Ascending aorta (tissue), 2 donors: ENCODE measurements at regions not wholly inside any gene's neighbourhood (a gene's known extent, or its start where the extent isn't known, plus 50 kb on each side); places are given as distances from the start of the nearest gene placed in this dataset.

Experiments used
- DNase-seq, 2 donors: peaks; one replicate each; pipeline ENCODE4 v3.0.0-alpha.2; 2019; ENCODE audit warnings: low spot score in 2 of 2
- H3K27ac ChIP-seq, 2 donors: fragments of 200-600 bp; sonication (generic); one replicate each; pipeline ENCODE4 v1.5.1; 2016 to 2017; ENCODE audit warnings: mild to moderate bottlenecking in 1 of 2
- H3K27me3 ChIP-seq: fragments of 200-600 bp; sonication (generic); one replicate; pipeline ENCODE4 v1.5.1; 2017
- H3K36me3 ChIP-seq, 2 donors: fragments of 200-600 bp; sonication (generic); one replicate each; pipeline ENCODE4 v1.5.1; 2016
- H3K4me1 ChIP-seq, 2 donors: fragments of 200-600 bp; sonication (generic); one replicate each; pipeline ENCODE4 v1.5.1; 2016 to 2017; ENCODE audit warnings: mild to moderate bottlenecking in 1 of 2
- H3K4me3 ChIP-seq, 2 donors: fragments of 200-600 bp; sonication (generic); one replicate each; pipeline ENCODE4 v1.5.1; 2016 to 2017; ENCODE audit warnings: mild to moderate bottlenecking in 1 of 2
- H3K9me3 ChIP-seq, 2 donors: fragments of 200-600 bp; sonication (generic); one replicate each; pipeline ENCODE4 v1.5.1; 2016
- CTCF ChIP-seq, 3 experiments: fragments of 200-600 bp in 2 of 3; fragments of 450-650 bp in 1 of 3; sonication (generic) in 2 of 3; IDR thresholded peaks; one replicate each; pipeline ENCODE4 v1.5.1; 2016 to 2019; ENCODE audit warnings: antibody characterized with exemption in 3 of 3, mild to moderate bottlenecking in 1 of 3, moderate library complexity in 1 of 3
- intact Hi-C: fragments of 100-400 bp; cut with DNase I; formaldehyde crosslinking; loops from one replicate; pipeline ENCODE4 v1.15.1; 2023

- no peaks in the 10 kb centered on the region for H3K36me3 ChIP-seq
- no peak overlapping the region for H3K4me3 ChIP-seq
- no peak for TF ChIP-seq CTCF (IDR thresholded peaks at IDR 0.05)
- intact Hi-C loops: no loop called here
- DNase-seq: no peak
- H3K9me3 ChIP-seq: no peaks in the 10 kb centered on the region
- no peaks in the 10 kb centered on the region for H3K27me3 ChIP-seq
- no peak overlapping the region for H3K27ac ChIP-seq
- no peaks in the 10 kb centered on the region for H3K4me1 ChIP-seq
Measured at GRCh38 chr12:82174383-82174782, 183.8 kb downstream of the CCDC59 start.

GRCh38 chr12:82149045-82149444 lies 209.1 kb downstream of the CCDC59 start:
- Histone ChIP-seq H3K27me3 (no peaks in the 10 kb centered on the region), H3K4me1 (no peaks in the 10 kb centered on the region), H3K36me3 (no peaks in the 10 kb centered on the region), H3K27ac (no peak overlapping the region), H3K9me3 (no peaks in the 10 kb centered on the region), H3K4me3 (no peak overlapping the region)
- intact Hi-C loops: no loop called here
- no peak for TF ChIP-seq CTCF (IDR thresholded peaks at IDR 0.05)
- DNase-seq: no peak

DNA sequence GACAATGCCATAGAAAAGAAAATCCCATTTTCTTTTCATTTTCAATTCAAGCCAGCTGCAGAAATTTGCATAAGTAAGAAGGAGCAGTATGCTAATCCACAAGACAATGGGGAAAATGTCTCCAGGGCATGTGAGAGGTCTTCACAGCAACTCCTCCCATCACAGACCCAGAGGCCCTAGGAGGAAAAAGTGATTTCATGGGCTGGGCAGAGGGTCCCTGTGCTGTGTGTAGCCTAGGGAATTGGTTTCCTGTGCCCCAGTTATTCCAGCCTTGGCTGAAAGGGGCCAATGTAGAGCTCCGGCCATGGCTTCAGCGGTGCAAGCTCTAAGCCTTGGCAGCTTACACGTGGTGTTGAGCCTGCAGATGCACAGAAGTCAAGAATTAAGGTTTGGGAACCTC lies 211.4 kb downstream of the CCDC59 start:
- no peak overlapping the region for H3K4me3 ChIP-seq
- no peaks in the 10 kb centered on the region for H3K9me3 ChIP-seq
- TF ChIP-seq CTCF (IDR thresholded peaks at IDR 0.05): no peak
- DNase-seq: no peak
- H3K27ac ChIP-seq: no peak overlapping the region
- H3K27me3 ChIP-seq: no peaks in the 10 kb centered on the region
- H3K36me3 ChIP-seq: no peaks in the 10 kb centered on the region
- no peaks in the 10 kb centered on the region for H3K4me1 ChIP-seq
- intact Hi-C loops: no loop called here

DNA sequence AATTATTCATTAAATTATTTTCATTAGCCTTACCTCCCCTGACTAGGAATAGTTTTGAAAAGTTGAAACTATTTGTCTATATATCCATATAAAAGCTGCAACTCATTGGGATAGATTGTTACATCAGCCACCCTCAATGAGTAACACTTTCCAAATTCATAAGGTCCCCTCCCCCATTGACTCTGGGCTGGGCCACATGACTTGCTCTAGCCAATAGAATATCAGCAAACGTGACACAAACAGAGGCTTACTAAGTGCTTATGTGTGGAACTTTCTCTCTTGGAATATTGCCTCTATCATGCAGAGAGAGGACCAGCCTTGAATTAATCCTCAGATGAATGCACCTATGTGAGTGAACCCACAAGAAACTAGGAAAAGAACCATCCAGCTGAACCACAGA lies 213.7 kb downstream of the CCDC59 start:
- no peak for TF ChIP-seq CTCF (IDR thresholded peaks at IDR 0.05)
- H3K9me3 ChIP-seq: no peaks in the 10 kb centered on the region
- H3K4me3 ChIP-seq: no peak overlapping the region
- no peaks in the 10 kb centered on the region for H3K4me1 ChIP-seq
- no peak for DNase-seq
- no peaks in the 10 kb centered on the region for H3K36me3 ChIP-seq
- H3K27ac ChIP-seq: no peak overlapping the region
- no peaks in the 10 kb centered on the region for H3K27me3 ChIP-seq
- intact Hi-C loops: no loop called here

GRCh38 chr12:82132390-82132789 lies 225.8 kb downstream of the CCDC59 start:
- no peak overlapping the region for H3K27ac ChIP-seq
- H3K4me1 ChIP-seq: no peaks in the 10 kb centered on the region
- intact Hi-C loops: no loop called here
- H3K4me3 ChIP-seq: no peak overlapping the region
- no peaks in the 10 kb centered on the region for H3K36me3 ChIP-seq
- H3K27me3 ChIP-seq: no peaks in the 10 kb centered on the region
- no peak for TF ChIP-seq CTCF (IDR thresholded peaks at IDR 0.05)
- H3K9me3 ChIP-seq: no peaks in the 10 kb centered on the region
- DNase-seq: no peak

GRCh38 chr12:82130762-82131161 lies 227.4 kb downstream of the CCDC59 start:
- Histone ChIP-seq H3K4me1 (no peaks in the 10 kb centered on the region), H3K4me3 (no peak overlapping the region), H3K27me3 (no peaks in the 10 kb centered on the region), H3K9me3 (no peaks in the 10 kb centered on the region), H3K27ac (no peak overlapping the region), H3K36me3 (no peaks in the 10 kb centered on the region)
- TF ChIP-seq CTCF (IDR thresholded peaks at IDR 0.05): no peak
- intact Hi-C loops: no loop called here
- DNase-seq: no peak
